ENCODE measurements at regions not wholly inside any gene's neighbourhood (a gene's known extent, or its start where the extent isn't known, plus 50 kb on each side); places are given as distances from the start of the nearest gene placed in this dataset.

GRCh38 chr17:33797181-33797580 lies 457.9 kb upstream of the CCL2 start:
- TF ChIP-seq YY1 (IDR thresholded peaks at IDR 0.05; ENCODE audit: insufficient read depth, insufficient read length), result no peak
- TF ChIP-seq SUZ12 (IDR thresholded peaks at IDR 0.05; ENCODE audit: extremely low read depth, insufficient read depth, insufficient read length), result no peak
- TF ChIP-seq ZNF274 (IDR thresholded peaks at IDR 0.05; ENCODE audit: low read depth, low read length), result no peak
- no peaks in the 10 kb centered on the region for H3K27me3 ChIP-seq (ENCODE audit: insufficient read depth, insufficient read length)
- H3K36me3 ChIP-seq (ENCODE audit: insufficient read depth, insufficient read length, low read length), result no peaks in the 10 kb centered on the region

GRCh38 chr17:33798308-33798707 lies 456.8 kb upstream of the CCL2 start:
- Histone ChIP-seq H3K9me3 (ENCODE audit: insufficient read depth, low read length) (no peaks in the 10 kb centered on the region), H3K4me3 (ENCODE audit: insufficient read length, low read depth) (no peak overlapping the region), H3K9ac (ENCODE audit: insufficient read length, low read depth) (no peak overlapping the region), H3K4me1 (ENCODE audit: insufficient read depth, insufficient read length) (no peaks in the 10 kb centered on the region), H3K36me3 (ENCODE audit: insufficient read depth, insufficient read length, low read length) (no peaks in the 10 kb centered on the region), H3K27me3 (ENCODE audit: insufficient read depth, insufficient read length) (no peaks in the 10 kb centered on the region)
- no peak for TF ChIP-seq ZNF274 (IDR thresholded peaks at IDR 0.05; ENCODE audit: low read depth, low read length)
- DNase-seq (ENCODE audit: low read depth, low spot score), result no peak

More at GRCh38 chr17:33797181-33797580, 457.9 kb upstream of the CCL2 start:
- Histone ChIP-seq H3K9me3 (ENCODE audit: insufficient read depth, low read length) (no peaks in the 10 kb centered on the region; the same call in 1 of the 2 replicates), H3K9ac (ENCODE audit: insufficient read length, low read depth) (no peak overlapping the region), H3K4me1 (ENCODE audit: insufficient read depth, insufficient read length) (no peaks in the 10 kb centered on the region), H3K4me3 (ENCODE audit: insufficient read length, low read depth) (no peak overlapping the region)
- no peak for DNase-seq (ENCODE audit: low read depth, low spot score)

- H3K27me3 ChIP-seq (ENCODE audit: insufficient read depth, insufficient read length), result no peaks in the 10 kb centered on the region
- no peak overlapping the region for H3K4me3 ChIP-seq (ENCODE audit: insufficient read length, low read depth)
- no peaks in the 10 kb centered on the region for H3K36me3 ChIP-seq (ENCODE audit: insufficient read depth, insufficient read length, low read length)
- H3K4me1 ChIP-seq (ENCODE audit: insufficient read depth, insufficient read length), result no peaks in the 10 kb centered on the region
- H3K9me3 ChIP-seq (ENCODE audit: insufficient read depth, low read length), result no peaks in the 10 kb centered on the region
- H3K9ac ChIP-seq (ENCODE audit: insufficient read length, low read depth), result no peak overlapping the region
- DNase-seq (ENCODE audit: low read depth, low spot score), result no peak
- TF ChIP-seq YY1 (IDR thresholded peaks at IDR 0.05; ENCODE audit: insufficient read depth, insufficient read length), result no peak
- TF ChIP-seq SUZ12 (IDR thresholded peaks at IDR 0.05; ENCODE audit: extremely low read depth, insufficient read depth, insufficient read length), result no peak
- no peak for TF ChIP-seq ZNF274 (IDR thresholded peaks at IDR 0.05; ENCODE audit: low read depth, low read length)
Measured at GRCh38 chr17:33802349-33803198, 452.5 kb upstream of the CCL2 start.

- Histone ChIP-seq H3K9ac (ENCODE audit: insufficient read length, low read depth) (no peak overlapping the region), H3K36me3 (ENCODE audit: insufficient read depth, insufficient read length, low read length) (no peaks in the 10 kb centered on the region), H3K4me1 (ENCODE audit: insufficient read depth, insufficient read length) (no peaks in the 10 kb centered on the region), H3K27me3 (ENCODE audit: insufficient read depth, insufficient read length) (no peaks in the 10 kb centered on the region), H3K9me3 (ENCODE audit: insufficient read depth, low read length) (no peaks in the 10 kb centered on the region), H3K4me3 (ENCODE audit: insufficient read length, low read depth) (no peak overlapping the region)
- TF ChIP-seq ZNF274 (IDR thresholded peaks at IDR 0.05; ENCODE audit: low read depth, low read length) (no peak), YY1 (IDR thresholded peaks at IDR 0.05; ENCODE audit: insufficient read depth, insufficient read length) (no peak), SUZ12 (IDR thresholded peaks at IDR 0.05; ENCODE audit: extremely low read depth, insufficient read depth, insufficient read length) (no peak)
- no peak for DNase-seq (ENCODE audit: low read depth, low spot score)
Measured at GRCh38 chr17:33803199-33803685, 451.8 kb upstream of the CCL2 start.

- Histone ChIP-seq H3K36me3 (ENCODE audit: insufficient read depth, insufficient read length, low read length) (no peaks in the 10 kb centered on the region), H3K9ac (ENCODE audit: insufficient read length, low read depth) (no peak overlapping the region), H3K27me3 (ENCODE audit: insufficient read depth, insufficient read length) (no peaks in the 10 kb centered on the region), H3K9me3 (ENCODE audit: insufficient read depth, low read length) (no peaks in the 10 kb centered on the region), H3K4me3 (ENCODE audit: insufficient read length, low read depth) (no peak overlapping the region), H3K4me1 (ENCODE audit: insufficient read depth, insufficient read length) (no peaks in the 10 kb centered on the region)
- TF ChIP-seq SUZ12 (IDR thresholded peaks at IDR 0.05; ENCODE audit: extremely low read depth, insufficient read depth, insufficient read length) (no peak), YY1 (IDR thresholded peaks at IDR 0.05; ENCODE audit: insufficient read depth, insufficient read length) (no peak), ZNF274 (IDR thresholded peaks at IDR 0.05; ENCODE audit: low read depth, low read length) (no peak)
- DNase-seq (ENCODE audit: low read depth, low spot score), result no peak
Measured at GRCh38 chr17:33803686-33804085, 451.4 kb upstream of the CCL2 start.

- Histone ChIP-seq H3K4me1 (ENCODE audit: insufficient read depth, insufficient read length) (no peaks in the 10 kb centered on the region), H3K9ac (ENCODE audit: insufficient read length, low read depth) (no peak overlapping the region), H3K4me3 (ENCODE audit: insufficient read length, low read depth) (no peak overlapping the region), H3K36me3 (ENCODE audit: insufficient read depth, insufficient read length, low read length) (no peaks in the 10 kb centered on the region), H3K27me3 (ENCODE audit: insufficient read depth, insufficient read length) (no peaks in the 10 kb centered on the region), H3K9me3 (ENCODE audit: insufficient read depth, low read length) (no peaks in the 10 kb centered on the region)
- TF ChIP-seq YY1 (IDR thresholded peaks at IDR 0.05; ENCODE audit: insufficient read depth, insufficient read length) (no peak), SUZ12 (IDR thresholded peaks at IDR 0.05; ENCODE audit: extremely low read depth, insufficient read depth, insufficient read length) (no peak), ZNF274 (IDR thresholded peaks at IDR 0.05; ENCODE audit: low read depth, low read length) (no peak)
- no peak for DNase-seq (ENCODE audit: low read depth, low spot score)
Measured at GRCh38 chr17:33804401-33804800, 450.7 kb upstream of the CCL2 start.

GRCh38 chr17:33806631-33807030 lies 448.5 kb upstream of the CCL2 start:
- TF ChIP-seq YY1 (IDR thresholded peaks at IDR 0.05; ENCODE audit: insufficient read depth, insufficient read length) (no peak), SUZ12 (IDR thresholded peaks at IDR 0.05; ENCODE audit: extremely low read depth, insufficient read depth, insufficient read length) (no peak), ZNF274 (IDR thresholded peaks at IDR 0.05; ENCODE audit: low read depth, low read length) (no peak)
- Histone ChIP-seq H3K9me3 (ENCODE audit: insufficient read depth, low read length) (no peaks in the 10 kb centered on the region), H3K4me1 (ENCODE audit: insufficient read depth, insufficient read length) (no peaks in the 10 kb centered on the region), H3K9ac (ENCODE audit: insufficient read length, low read depth) (no peak overlapping the region), H3K36me3 (ENCODE audit: insufficient read depth, insufficient read length, low read length) (no peaks in the 10 kb centered on the region), H3K4me3 (ENCODE audit: insufficient read length, low read depth) (no peak overlapping the region), H3K27me3 (ENCODE audit: insufficient read depth, insufficient read length) (no peaks in the 10 kb centered on the region)
- no peak for DNase-seq (ENCODE audit: low read depth, low spot score)
